GM12878 (cell line): ENCODE measurements at regions not wholly inside any gene's neighbourhood (a gene's known extent, or its start where the extent isn't known, plus 50 kb on each side); places are given as distances from the start of the nearest gene placed in this dataset.

Source experiments
- ESRRA ChIP-seq: IDR thresholded peaks from 2 replicates; pipeline ENCODE4 v1.6.1; 2012; ENCODE audit warnings: mild to moderate bottlenecking, low read length, improper control_type of control experiment
- ETV6 ChIP-seq, 2 experiments: fragments of 450-650 bp in 1 of 2; IDR thresholded peaks in 1 of 2; conservative IDR thresholded peaks in 1 of 2; 2 replicates each; pipeline ENCODE4 v1.6.1; 2014; ENCODE audit warnings: antibody characterized with exemption in 1 of 2, borderline replicate concordance in 1 of 2, low read depth in 1 of 2, mild to moderate bottlenecking in 1 of 2, moderate library complexity in 1 of 2
- SPI1 ChIP-seq: IDR thresholded peaks from 2 replicates; pipeline ENCODE4 v1.6.1; 2011; ENCODE audit warnings: low read depth, mild to moderate bottlenecking, low read length, moderate library complexity, borderline replicate concordance; ENCODE audit not compliant: insufficient read depth
- ZNF687 ChIP-seq: fragments of 450-650 bp; IDR thresholded peaks from 2 replicates; pipeline ENCODE4 v1.6.1; 2017; ENCODE audit warnings: mild to moderate bottlenecking, moderate library complexity

- TF ChIP-seq ZNF687 (no peak), ETV6 (conservative IDR thresholded peaks at IDR 0.05 in 1 of 2, IDR thresholded peaks at IDR 0.05 in 1 of 2; ENCODE audit: borderline replicate concordance in 1 of 2, low read depth in 1 of 2) (no peak), ESRRA (no peak), SPI1 (no peak)
Measured at GRCh38 chr5:173378727-173379126, 50.5 kb upstream of the STC2 start (continued).
